Fibroblast of pulmonary artery (primary cell): ENCODE measurements at regions not wholly inside any gene's neighbourhood (a gene's known extent, or its start where the extent isn't known, plus 50 kb on each side); places are given as distances from the start of the nearest gene placed in this dataset.
A peak's percentile ranks its signal among the peaks of the same experiment; 100 is the strongest.

Source experiments
- DNase-seq: peaks from one replicate; pipeline ENCODE4 v3.0.0-alpha.2; 2010; ENCODE audit warnings: low read depth
- H3K4me3 ChIP-seq: replicated peaks from 2 replicates; pipeline ENCODE4 v1.5.1; 2011; ENCODE audit warnings: low read depth, mild to moderate bottlenecking, control low read depth, low read length, moderate library complexity
- CTCF ChIP-seq: IDR thresholded peaks from 2 replicates; pipeline ENCODE4 v1.5.1; 2011; ENCODE audit warnings: mild to moderate bottlenecking, control low read depth, low read length, inconsistent platforms; ENCODE audit errors: missing control alignments

DNA sequence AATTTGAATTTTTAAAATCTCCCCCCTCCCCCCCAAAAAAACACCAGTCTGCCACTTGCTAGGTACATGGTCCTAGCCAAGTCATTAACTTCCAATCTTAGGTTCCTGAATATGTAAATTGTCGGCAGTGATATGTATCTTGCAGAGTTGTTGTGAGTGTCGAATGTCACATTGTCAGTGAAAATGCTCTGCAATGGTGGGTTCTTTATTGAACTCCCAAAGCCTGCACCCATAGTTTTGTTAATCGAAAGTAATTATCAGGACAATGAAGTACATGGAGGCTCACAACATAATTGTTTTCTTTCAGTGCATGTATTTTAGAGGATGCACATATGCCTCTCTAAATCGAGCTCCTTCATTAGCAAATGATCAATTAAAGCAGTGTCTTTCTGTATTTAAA lies 185.6 kb upstream of the S100G start:
- DNase-seq: no peak
- no peak for TF ChIP-seq CTCF
- H3K4me3 ChIP-seq: no peak overlapping the region

DNA sequence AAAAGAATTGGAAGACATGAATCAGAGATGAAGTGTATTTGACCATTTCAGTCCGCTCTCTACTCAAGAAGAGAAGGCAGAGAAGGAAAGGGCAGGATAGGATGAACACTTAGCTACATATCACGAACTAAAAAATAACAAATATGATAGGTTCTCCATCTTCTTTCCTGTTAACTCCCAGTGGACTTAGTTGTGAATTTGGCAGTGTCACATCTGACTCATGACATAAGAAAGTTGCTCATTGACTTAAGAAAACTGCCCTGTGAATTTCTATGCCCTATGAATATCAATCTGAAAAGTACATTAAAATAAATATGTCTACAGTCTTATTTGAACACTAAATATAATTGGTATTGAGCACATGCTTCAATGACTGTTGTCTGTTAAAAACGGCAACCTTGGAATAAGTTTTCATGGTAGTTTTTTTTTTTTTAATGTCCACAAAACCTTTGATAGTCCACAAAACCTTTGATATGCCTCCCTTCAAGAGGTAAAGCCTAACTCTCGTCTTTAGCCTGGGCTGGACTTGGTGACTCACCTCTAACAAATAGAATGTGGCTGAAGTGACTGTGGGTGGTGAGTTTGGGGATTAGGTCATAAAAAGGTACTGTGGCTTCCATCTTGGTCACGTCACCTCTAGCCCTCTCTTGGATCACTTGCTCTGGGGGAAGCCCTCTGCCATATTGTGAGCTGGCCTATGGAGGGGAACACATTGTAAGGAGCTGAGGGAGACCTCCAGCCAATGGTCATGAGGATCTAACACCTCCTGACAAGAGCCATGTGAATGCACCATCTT lies 184.7 kb upstream of the S100G start:
- no peak for TF ChIP-seq CTCF
- H3K4me3 ChIP-seq: no peak overlapping the region
- peak; percentile 58 for DNase-seq

- H3K4me3 ChIP-seq: no peak overlapping the region
- peak; percentile 16 for DNase-seq
- no peak for TF ChIP-seq CTCF
Measured at GRCh38 chrX:16466640-16467432, 183.1 kb upstream of the S100G start.

DNA sequence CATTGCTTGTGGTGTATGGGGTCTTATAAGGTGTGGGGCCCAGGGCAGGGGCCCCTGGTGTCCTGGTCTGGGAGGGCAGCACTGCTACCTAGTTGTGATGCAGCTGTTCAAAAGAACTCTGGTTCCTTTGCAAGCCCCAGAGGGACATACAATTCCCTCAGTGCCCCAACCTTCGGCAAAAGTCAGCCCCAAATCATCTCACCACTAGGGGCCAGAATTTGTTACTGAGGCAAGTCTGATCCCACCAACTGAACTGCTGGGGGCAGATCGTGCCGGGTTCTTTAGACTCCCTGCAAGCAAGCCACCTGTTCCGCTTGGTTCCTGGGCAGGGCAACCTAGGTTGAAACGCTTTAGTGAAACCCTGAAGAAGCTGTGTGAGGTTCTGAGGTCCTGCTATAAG lies 180.1 kb upstream of the S100G start:
- no peak overlapping the region for H3K4me3 ChIP-seq
- TF ChIP-seq CTCF: peak; percentile 1

GRCh38 chrX:16472345-16472744 lies 177.6 kb upstream of the S100G start:
- no peak for TF ChIP-seq CTCF
- H3K4me3 ChIP-seq: no peak overlapping the region
- no peak for DNase-seq

More for the DNA sequence above, 180.1 kb upstream of the S100G start:
- DNase-seq: no peak

DNA sequence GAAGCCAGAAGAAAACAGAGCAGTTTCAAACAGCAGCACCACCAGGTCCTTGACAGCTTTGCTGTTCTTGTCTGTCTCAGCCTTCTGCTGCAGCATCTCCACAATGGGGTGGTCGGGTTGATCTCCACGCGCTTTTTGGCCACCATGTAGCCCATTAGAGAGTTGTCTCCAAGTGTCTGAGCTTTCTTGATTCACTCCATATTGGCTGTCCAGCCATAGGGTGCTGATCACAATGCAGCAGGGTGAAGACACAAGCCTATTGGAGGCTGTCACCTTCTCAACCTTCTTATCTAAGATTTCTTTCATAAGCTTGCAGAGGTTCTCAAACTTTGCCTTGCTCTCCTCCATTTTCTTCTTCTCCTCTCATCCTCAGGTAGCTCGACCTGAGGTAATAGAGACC lies 175.4 kb upstream of the S100G start:
- no peak overlapping the region for H3K4me3 ChIP-seq
- no peak for DNase-seq
- no peak for TF ChIP-seq CTCF
